Activated CD8-positive, alpha-beta memory T cell treated with anti-CD3 and anti-CD28 coated beads for 36 hours (primary cell): ENCODE measurements at regions not wholly inside any gene's neighbourhood (a gene's known extent, or its start where the extent isn't known, plus 50 kb on each side); places are given as distances from the start of the nearest gene placed in this dataset.
"Not testable (repeated sequence)": the region's sequence is repeated elsewhere in the genome, so short reads cannot be mapped to it uniquely, and the experiment has no call there.

Source experiments
- CTCF ChIA-PET: fragments of 350-600 bp; sonication (Branson Sonifier 250); formaldehyde crosslinking; loops from one replicate; lab custom pipeline; 2021; ENCODE audit warnings: antibody characterized with exemption; lab: Charles Lee
- POLR2A ChIA-PET: fragments of 350-600 bp; sonication (Branson Sonifier 250); formaldehyde crosslinking; loops from one replicate; lab custom pipeline; 2021; ENCODE audit warnings: antibody characterized with exemption; lab: Charles Lee

DNA sequence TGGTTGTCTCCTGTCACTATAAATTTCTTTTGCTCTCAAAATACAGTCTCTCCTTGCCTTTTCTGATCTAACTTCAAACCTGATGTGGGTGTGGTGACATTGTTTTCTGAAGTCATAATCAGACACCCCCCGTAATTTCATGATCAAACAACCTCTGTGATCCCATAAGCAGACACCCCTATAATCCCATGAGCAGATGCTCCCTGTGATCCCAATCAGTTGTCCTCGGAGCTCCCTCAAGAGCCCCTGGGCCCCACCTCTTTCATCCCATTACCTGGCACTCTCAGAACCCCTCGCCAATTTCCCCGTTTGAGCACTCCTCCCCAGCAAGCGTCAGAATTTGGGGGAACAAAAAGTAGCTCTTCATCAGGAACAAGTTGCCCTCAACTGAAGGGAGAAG lies 246.3 kb upstream of the FZD8 start:
- POLR2A ChIA-PET, result no interaction called here
- CTCF ChIA-PET, result no interaction called here

DNA sequence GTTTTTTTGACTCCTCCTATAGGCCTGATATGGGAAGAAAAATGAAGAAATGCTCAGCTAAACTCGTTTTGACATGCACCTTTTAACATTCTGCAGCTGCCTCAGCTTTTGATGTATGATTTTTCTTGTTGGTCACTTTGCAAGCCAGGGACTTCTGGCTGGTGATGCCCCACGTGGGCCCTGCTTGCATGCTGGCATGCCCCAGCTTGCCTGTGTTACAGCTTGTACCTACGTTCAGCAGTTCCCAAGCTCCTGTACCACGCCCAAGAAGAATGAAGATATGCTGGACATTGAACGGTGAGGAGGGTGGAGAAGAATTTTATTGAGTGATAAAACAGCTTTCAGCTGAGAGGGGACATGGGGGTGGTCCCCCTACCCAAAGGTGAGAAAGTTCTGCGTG lies 245.6 kb upstream of the FZD8 start:
- CTCF ChIA-PET, result no interaction called here
- POLR2A ChIA-PET, result no interaction called here

DNA sequence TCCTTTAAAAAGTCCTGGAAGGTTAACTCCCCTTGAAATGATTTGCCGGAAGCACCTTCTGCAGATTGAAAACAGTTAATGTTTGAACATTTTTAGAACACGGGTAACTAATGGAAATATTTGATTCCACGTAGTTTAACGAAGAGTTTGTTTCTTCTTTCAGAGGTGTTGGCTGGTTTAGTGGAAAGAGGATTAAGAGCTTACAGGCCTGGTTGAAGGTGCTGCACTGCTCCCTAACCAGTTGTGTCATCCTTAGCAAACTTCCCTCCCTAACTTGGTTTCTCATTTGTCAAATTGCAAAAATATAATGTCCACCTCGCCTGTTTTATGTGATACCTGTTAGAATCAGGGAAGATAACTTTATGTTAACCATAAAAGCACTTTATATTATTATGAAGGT lies 243.0 kb upstream of the FZD8 start:
- POLR2A ChIA-PET, result no interaction called here
- CTCF ChIA-PET, result no interaction called here

DNA sequence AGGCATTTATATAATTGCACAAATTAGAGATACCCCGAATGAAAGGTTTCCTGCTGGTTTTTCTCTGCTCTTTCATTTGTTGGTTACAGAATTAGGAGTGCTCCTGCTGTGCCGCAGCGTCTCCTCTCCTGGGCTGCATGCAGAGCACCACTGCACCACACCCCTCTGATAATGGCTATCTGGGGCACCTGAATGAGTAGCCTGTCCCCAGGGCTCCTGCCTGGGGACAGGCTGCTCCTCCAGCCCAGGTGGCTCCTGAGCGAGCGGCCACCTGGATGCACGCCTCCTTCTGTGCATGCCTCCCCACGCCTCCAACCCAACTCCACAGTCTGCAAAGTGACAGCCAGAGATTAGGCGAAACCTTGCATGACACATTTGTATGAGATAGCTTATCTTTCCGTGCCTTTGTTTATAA lies 242.6 kb upstream of the FZD8 start:
- ChIA-PET CTCF (no interaction called here), POLR2A (no interaction called here)

DNA sequence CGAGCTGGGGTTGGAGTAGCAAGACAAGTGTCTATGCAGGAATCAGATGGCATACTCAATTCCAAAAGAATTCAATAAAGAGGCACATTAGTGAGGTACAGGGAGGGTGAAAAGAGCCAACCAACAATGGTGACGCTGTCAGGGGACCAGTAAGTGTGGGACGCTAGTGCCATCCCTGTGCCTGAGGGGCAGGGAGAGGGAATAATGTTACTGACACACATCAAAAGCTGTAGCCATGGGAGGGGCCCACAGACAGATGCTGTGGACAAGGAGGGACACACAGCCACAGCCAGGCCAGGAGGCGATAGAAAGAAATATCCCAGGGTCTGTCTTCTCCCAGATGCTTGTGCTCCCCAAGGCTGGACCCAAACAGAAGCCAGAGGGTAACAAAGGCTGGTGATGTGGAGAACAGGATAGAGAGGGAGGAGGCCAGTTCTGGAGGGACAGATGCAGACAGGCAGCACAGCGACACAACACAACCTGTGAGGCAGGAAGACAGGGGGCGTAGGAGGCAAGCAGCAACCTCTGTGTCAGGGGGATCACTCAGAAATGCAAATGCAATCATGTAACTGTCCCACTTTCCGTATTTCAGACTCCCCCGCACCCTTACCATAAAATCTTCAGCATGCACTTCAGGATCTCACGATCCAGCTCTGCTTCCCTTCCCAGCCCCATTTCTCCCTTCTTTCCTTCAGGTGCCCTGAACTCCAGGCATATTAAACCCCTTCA lies 240.5 kb upstream of the FZD8 start:
- ChIA-PET POLR2A (no interaction called here), CTCF (no interaction called here)

DNA sequence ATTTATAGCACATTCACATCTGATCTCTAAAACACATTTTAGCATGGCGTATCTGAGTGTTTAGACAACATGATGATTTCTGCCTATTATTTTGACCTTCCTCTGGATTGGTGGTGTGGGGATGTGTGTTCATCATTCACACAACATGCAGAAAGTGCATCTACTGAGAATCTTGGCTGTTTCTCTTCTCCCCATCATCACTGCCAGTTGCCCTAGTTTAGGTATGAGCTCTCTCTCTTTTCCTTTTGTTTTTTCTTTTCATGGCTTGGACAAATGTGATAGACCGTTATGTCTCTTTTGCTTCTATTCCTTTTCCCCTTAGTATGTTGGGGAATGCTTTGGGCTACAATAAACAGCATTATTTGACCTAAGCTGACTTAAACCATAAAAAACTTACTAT lies 239.2 kb upstream of the FZD8 start:
- ChIA-PET CTCF (no interaction called here), POLR2A (no interaction called here)

DNA sequence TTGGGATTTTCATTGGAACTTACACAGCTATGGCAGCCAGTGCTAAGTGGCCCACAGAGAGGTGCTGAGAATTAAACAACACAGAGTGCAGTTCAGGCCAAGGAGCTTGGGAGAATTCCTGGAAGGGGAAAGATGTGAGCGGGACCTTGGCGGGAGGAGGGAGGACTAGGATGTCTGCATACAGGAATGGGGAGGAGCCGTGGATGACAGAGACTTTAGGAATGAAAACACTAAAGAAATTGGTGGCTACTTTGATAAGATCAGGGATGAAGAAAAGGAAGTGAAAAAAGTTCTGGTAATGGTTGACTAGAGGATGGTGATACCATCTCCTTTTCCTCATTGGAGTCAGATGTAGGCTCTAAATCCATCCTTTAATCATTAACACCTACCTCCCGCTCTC lies 234.2 kb upstream of the FZD8 start:
- ChIA-PET CTCF (no interaction called here), POLR2A (no interaction called here)

DNA sequence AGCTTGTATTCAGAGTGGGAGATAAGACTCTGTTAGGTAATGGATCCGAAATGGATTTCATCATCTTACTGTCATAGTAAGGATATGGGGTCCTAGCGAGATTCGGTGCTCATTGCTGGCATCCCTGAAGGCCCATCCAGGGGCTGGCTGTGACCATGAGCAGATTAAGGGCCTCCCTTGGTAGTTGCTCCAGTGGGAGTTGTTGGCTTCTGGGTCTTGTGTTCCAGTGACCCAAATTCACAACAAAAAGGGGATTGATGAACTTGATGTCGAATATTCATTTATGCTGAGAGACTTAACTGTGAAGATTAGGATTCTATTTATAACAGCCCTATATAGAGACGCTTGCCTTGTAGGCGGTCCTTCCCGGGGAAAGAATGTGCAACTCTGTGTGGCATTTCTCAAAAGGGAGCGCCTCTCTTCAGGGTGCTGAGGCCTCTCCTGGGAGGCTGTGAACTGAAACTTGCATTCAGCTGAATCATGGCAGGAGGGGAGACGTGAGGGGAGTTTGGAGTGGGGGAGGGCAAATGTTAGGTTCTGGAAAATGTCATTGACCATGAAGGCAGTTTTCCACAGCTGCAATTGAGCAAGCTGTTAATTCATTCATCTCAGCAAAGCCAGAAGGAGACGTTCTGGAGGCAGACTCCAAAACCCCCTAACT lies 233.1 kb upstream of the FZD8 start:
- POLR2A ChIA-PET, result no interaction called here
- CTCF ChIA-PET, result no interaction called here

DNA sequence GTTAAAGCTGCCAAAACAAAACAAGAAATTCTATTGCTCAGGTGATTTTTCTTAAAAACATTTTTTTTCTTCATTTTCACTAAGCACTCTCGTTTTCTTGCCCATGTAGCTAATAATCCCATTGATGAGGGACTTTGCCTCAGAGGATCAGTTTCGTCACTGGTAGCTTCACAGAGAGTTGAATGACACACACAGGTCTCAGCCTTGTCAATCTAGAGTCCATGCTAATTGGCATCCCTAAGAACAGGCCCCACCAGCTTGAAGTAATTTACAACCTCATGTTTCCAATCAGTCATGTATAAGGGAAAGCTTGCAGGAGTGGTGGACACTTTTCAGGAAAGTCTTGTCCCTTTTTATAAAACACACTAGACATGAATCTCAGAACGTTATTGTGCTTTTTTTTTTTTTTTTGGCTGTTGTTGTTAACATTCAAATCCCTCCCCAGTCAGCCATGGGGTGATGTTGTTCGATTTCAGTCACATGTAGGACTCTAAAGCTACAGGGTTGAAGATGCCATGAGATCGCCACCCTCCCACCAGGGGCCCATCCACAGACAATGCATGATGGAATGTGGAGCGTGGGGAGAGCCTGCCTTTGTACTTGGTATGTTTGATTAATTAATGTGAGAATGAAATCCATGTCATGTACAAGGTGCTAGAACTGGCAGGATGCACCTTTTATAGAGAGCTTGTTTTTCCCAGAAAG lies 232.4 kb upstream of the FZD8 start:
- CTCF ChIA-PET, result no interaction called here

DNA sequence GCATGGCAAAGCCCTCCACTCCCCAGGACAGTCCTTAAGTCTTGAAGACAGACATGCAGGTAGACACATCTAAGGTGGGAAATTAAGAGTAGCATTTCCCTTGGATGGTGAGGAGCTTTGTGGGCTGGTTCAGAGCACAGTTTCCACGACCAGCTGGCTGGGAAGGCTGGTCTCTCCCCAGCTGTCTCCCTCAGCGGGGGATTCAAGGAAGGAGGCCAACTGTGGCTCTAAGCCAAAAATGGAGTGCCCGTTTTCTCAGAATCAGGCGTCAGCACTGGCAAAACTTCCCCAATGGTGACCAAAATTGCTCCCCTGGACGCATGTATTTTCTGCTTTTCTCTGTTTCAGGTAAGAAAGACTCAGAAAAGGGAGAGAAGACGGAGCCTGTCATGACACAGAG lies 230.6 kb upstream of the FZD8 start:
- ChIA-PET CTCF (no interaction called here), POLR2A (no interaction called here)

More for the DNA sequence above, 232.4 kb upstream of the FZD8 start:
- POLR2A ChIA-PET, result no interaction called here

DNA sequence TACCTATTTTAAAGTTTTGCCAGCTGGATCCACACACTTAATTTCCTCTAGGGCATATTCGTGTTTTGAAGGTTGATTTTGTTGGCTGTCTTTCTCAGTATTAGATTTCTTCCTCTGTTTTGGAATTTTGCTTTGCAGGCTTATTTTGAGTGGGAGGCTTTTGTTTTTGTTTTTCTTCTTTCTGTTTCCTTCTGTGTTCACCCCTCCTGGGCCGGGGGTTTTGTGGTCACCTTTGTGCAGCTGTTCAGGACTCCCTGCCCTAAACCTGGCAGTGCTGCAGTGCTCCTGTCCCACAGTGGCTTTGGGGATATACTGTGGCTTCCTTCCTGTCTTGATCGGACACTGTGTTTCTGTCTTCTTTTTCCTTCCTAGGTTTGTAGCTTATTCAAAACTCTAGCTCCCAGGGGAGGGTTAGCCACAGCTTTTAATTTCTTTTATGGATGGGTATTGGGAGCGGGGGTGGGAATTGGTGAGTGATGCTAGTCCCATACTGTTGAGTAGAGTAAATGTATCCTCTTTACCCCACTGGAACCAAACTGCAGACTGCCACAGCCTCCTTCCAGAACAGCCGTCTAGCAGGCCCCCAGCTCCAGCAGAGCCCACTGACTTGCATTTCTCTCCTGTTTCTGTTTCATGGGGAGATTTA lies 228.7 kb upstream of the FZD8 start:
- ChIA-PET CTCF (no interaction called here), POLR2A (no interaction called here)

DNA sequence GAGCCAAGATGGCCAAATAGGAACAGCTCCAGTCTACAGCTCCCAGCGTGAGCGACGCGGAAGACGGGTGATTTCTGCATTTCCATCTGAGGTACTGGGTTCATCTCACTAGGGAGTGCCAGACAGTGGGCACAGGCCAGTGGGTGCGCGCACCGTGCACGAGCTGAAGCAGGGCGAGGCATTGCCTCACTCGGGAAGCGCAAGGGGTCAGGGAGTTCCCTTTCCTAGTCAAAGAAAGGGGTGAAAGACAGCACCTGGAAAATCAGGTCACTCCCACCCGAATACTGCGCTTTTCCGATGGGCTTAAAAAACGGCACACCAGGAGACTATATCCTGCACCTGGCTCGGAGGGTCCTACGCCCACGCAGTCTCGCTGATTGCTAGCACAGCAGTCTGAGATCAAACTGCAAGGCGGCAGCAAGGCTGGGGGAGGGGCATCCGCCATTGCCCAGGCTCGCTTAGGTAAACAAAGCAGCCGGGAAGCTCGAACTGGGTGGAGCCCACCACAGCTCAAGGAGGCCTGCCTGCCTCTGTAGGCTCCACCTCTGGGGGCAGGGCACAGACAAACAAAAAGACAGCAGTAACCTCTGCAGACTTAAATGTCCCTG lies 216.7 kb upstream of the FZD8 start:
- CTCF ChIA-PET, POLR2A ChIA-PET: not testable (repeated sequence)

DNA sequence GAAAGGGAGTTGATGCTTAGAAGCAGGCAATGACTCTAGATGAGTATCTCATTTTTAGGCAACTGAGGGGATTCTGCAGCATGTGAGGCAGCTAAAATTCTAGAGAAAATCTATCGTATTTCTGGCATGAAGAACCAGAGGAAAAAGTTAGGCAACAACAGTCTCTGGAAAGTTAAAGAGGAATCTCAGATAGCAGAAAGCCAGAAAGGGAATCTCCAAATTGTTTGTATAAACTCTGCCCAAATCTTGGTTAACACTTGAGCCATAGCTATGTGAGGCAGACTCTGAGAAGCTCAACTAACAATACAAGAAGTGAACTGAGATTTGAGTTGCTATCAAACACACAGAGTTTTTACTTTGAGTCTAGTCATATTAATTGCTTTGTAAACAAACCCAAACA lies 215.8 kb upstream of the FZD8 start:
- ChIA-PET POLR2A (no interaction called here), CTCF (no interaction called here)

DNA sequence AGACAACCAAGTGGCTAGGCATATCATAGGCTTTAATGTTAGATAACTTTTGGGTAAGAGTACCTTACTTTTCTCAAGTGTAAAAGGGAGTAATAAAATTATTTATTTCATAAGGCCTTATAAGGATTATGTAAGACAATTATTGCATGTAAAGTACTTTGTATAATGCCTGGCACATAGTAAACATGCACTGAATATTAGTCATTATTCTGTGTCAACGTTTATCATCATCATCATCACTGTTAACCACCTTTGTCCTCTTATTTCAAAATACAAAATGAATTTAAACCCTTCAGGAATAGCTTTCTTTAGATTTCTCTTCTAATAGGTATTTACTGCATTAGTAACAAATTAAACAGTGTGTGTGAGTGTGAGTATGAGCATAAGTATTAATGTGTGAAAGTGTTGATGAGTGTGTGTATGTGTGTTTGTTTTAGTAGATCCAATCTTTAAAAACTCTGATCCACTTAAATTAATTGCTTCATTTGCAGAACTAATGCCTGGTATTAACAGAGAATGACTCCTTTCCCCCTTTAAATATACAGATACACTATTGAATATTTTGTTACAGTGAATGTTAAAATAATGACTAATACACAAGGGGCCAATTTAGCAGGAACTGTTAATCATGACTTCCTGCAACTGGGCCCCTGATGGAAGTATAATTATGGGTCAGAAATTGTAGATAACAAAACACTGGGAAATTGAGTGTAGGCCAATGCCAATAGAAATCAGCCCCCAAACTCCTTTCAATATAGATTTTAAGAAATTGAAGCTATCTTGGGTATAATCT lies 213.3 kb upstream of the FZD8 start:
- ChIA-PET CTCF (no interaction called here), POLR2A (no interaction called here)

DNA sequence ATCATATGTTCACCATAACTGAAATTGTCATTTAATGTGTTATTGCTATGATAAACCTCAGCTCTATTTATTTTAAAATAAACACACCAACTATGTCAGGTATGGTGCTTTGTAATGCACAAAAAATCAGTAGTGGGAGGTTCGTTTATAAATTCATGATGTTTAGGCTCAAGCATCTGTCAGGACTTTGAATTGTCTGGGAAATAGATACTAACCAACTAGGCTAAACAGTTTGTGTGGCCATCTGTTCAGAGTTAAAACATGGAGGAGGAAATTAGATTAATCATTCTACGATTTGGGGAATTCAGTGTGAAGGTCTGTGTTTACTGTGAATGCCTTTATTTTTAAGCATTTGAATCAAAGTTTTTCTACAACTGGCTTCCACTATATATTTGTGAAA lies 212.6 kb upstream of the FZD8 start:
- POLR2A ChIA-PET, result no interaction called here
- CTCF ChIA-PET, result no interaction called here

DNA sequence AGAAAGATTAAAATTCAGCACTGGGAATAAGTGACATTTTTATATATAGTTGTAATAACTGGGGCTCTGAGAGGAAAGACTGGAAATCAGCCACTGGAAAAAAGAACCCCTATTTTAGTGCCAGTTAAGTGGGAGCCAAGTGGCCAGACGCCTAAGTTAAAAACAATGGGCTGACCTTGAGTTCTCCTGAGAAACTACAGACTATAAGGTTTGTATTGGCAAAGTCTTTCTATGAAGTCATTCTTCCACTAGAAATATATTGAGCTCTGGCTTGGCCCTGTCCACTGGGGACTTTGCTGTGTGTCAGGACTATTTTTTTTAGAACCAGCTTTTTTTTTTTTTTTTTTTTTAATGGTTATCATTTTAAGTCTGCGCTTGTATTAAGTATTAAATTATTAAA lies 210.6 kb upstream of the FZD8 start:
- POLR2A ChIA-PET, result no interaction called here
- CTCF ChIA-PET, result no interaction called here

DNA sequence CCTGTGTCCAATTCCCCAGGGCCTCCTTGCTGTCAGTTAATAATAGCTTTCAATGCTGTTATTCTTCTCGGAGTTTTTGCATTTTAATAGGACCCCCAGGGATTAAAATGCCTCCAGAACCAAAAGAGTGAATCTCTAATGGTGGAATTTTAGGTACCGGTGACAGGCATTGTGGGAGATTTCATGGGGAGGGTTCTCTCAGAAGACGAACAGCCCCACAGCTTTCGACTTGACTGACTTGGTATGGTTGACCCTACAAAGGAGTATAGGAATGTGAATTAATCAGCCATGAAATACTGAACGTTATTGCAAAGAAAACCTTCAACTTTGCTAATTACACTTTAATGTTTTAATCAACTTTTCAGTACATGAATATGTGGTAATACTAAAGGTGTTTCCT lies 206.3 kb upstream of the FZD8 start:
- ChIA-PET POLR2A (no interaction called here), CTCF (no interaction called here)

DNA sequence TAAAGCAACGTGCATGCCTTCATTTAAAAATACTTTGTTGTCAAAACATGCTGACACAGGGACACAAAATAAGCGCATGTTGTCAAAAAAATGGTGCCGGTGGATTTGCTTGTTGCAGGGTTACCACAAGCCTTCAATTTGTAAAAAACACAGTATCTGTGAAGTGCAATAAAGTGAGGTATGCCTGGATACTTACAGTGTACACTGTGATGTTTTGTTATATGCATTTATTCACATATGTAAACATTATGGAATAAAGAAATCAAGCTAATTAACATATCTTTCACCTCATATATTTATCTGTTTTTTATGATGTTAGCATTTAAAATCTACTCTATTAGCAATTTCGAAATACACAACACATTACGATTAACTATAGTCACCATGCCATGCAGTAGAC lies 202.6 kb upstream of the FZD8 start:
- POLR2A ChIA-PET, result no interaction called here
- CTCF ChIA-PET, result no interaction called here

DNA sequence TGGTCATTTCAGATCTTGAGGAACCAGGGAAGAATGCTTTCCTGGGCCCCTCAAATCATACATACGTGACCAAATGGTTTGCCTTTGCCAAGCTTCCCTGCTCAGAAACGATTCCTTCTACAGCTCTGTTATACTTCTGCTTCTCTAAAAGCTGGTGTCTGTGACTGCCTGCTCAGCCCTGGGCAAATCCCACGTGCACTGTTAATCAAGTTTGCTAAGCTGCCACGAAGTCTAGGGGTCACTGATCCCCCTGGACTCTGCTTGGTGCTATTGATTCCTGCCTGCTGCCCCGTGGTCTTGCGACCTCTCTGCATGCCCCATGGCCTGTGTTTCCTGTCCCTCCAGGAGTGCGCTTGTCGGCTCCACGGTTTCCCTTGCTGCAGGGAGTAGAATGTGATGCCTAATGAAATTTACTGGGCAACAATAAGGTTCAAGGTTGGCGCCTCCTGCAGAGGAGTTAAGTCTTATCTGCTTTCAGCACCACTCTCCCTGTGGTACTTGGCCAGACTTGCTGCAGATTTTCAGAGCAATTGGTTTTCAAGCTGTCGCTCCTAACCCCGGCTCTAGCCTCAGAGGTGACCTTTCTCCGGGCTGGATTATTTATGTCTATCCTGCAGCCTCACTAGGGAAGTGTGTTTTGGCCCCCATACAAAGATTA lies 201.6 kb upstream of the FZD8 start:
- ChIA-PET CTCF (no interaction called here), POLR2A (no interaction called here)
